SJSA1 (cell line): ENCODE measurements at regions not wholly inside any gene's neighbourhood (a gene's known extent, or its start where the extent isn't known, plus 50 kb on each side); places are given as distances from the start of the nearest gene placed in this dataset.

Experiments used
- DNase-seq, 2 experiments: peaks; one replicate each; pipeline ENCODE4 v3.0.0-alpha.2; 2015 to 2020; ENCODE audit warnings: low spot score in 2 of 2, low read depth in 1 of 2
- H3K27ac ChIP-seq: fragments of 250-450 bp; sonication (Bioruptor Pico); 2 replicates; pipeline ENCODE4 v1.5.1; 2020; ENCODE audit warnings: mild to moderate bottlenecking, moderate library complexity
- H3K27me3 ChIP-seq: fragments of 250-450 bp; sonication (Bioruptor Pico); replicated peaks from 2 replicates; pipeline ENCODE4 v1.5.1; 2020; ENCODE audit warnings: mild to moderate bottlenecking, moderate library complexity
- H3K36me3 ChIP-seq: fragments of 250-450 bp; sonication (Bioruptor Pico); 2 replicates; pipeline ENCODE4 v1.5.1; 2020; ENCODE audit warnings: mild to moderate bottlenecking
- H3K4me1 ChIP-seq: fragments of 250-450 bp; sonication (Bioruptor Pico); replicated peaks from 2 replicates; pipeline ENCODE4 v1.6.1; 2021; ENCODE audit warnings: mild to moderate bottlenecking
- H3K4me3 ChIP-seq: fragments of 250-450 bp; sonication (Bioruptor Pico); 2 replicates; pipeline ENCODE4 v1.5.1; 2020; ENCODE audit warnings: mild to moderate bottlenecking
- H3K9me3 ChIP-seq: fragments of 250-450 bp; sonication (Bioruptor Pico); replicated peaks from 2 replicates; pipeline ENCODE4 v1.5.1; 2020; ENCODE audit warnings: mild to moderate bottlenecking

DNA sequence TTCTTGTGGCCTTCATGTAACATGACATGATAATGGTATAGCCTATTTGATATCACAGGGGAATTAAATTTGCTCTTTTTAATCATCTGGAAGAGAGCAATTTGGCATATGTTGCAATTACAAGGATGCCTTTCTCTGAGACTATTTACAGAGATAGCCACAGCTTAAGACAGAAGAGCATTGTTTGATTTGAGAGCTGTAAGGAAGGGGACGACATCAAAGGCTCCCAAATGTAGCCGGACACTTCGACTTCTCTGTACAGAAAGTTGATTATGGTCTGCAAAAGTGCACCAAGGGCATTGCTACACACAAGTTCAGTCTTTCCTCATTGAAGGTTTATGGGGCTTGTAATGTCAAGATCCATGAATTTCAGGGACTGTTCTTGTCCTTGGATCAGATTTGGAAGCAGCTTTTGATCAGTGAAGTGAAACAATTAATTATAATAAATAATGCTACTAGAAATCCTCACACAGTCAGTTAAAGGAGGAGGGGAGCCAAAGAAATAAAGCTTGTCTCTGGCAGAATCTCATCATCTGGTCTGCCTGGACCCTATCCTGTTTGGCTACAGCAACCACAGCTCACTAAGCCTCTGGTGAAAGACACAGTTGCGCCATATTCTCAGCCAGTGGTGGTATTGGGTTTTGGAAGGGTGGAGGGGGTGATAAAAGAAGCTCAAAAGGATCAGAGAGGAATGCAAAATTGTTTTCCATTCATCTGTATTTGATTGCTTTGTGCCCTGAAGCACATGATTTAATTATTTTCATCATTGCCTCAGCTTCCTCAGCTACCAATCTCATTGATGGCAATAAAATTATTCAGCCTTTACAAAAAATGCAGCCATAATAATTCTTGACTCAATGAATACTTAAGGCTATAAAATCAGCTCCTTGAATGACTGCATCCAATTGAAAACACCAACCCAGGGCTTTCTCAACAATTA, 654.3 kb upstream of the LCORL start:
- Histone ChIP-seq H3K4me3 (no peak overlapping the region), H3K9me3 (no peaks in the 10 kb centered on the region), H3K27ac (no peak overlapping the region), H3K36me3 (no peaks in the 10 kb centered on the region), H3K27me3 (no peaks in the 10 kb centered on the region), H3K4me1 (no peaks in the 10 kb centered on the region)
- no peak for DNase-seq

DNA sequence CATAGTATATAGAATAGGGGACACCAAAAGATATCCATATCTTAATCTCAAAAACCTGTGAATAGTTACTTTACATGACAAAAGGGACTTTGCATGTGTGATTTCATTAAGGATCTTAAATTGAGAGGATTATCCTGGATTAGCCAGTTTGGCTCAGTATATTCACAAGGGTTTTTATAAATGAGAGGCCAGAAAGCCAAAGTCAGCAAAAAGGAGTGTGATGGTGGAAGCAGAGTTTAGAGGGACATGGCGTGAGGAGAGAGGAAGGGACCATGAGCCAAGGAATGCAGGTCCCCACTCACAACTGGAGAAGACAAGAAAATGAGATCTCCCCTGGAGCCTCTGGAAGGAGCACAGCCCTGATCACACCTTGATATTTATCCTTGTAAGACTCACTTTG, 648.5 kb upstream of the LCORL start:
- H3K4me1 ChIP-seq = no peaks in the 10 kb centered on the region
- no peaks in the 10 kb centered on the region for H3K36me3 ChIP-seq
- no peak for DNase-seq
- no peak overlapping the region for H3K27ac ChIP-seq
- H3K27me3 ChIP-seq = no peaks in the 10 kb centered on the region
- H3K9me3 ChIP-seq = no peaks in the 10 kb centered on the region
- no peak overlapping the region for H3K4me3 ChIP-seq

DNA sequence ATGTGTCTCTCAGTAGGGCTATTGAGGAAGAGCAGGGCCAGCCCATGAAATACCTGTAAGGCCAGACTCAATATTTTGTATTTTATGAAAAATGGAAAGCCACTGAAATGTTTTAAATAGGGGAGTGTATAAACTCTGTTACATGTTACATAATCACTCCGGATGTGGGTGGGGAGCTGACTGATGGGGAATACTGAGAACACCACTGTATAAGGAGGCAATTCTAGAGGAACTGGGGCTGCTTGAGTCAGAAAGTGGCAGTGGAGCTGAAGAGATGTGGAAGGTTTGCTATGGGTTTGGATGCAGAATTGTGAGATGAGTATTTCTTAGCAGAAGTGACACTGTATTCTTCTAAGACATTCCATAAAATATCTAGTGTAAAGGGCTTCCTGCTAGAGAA, 647.8 kb upstream of the LCORL start:
- H3K9me3 ChIP-seq = no peaks in the 10 kb centered on the region
- DNase-seq = no peak
- no peaks in the 10 kb centered on the region for H3K36me3 ChIP-seq

DNA sequence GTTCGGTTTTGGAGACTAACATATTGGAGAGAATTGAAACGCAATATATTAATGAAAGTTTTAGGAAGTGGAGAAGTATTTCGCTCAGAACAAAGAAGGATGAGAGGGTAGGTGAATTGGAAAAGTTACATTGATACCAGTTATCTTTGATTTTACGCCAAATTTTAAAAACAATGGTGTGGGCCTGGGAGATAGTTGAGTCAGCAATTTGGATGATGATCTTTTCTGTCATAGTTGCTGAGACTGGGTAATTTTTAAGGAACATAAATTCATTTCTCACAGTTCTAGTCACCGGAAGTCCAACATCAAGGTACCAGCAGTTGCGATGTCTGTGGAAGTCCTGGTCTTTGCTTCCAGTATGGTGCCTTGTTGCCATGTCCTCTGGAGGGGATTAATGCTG, 644.8 kb upstream of the LCORL start:
- H3K4me3 ChIP-seq = no peak overlapping the region
- peaks cover 4% of the 10 kb centered on the region for H3K9me3 ChIP-seq
- H3K27me3 ChIP-seq = no peaks in the 10 kb centered on the region
- no peaks in the 10 kb centered on the region for H3K4me1 ChIP-seq
- no peaks in the 10 kb centered on the region for H3K36me3 ChIP-seq
- DNase-seq = no peak
- no peak overlapping the region for H3K27ac ChIP-seq

More for the DNA sequence above, 647.8 kb upstream of the LCORL start:
- no peaks in the 10 kb centered on the region for H3K4me1 ChIP-seq
- no peak overlapping the region for H3K4me3 ChIP-seq
- no peaks in the 10 kb centered on the region for H3K27me3 ChIP-seq
- H3K27ac ChIP-seq = no peak overlapping the region

DNA sequence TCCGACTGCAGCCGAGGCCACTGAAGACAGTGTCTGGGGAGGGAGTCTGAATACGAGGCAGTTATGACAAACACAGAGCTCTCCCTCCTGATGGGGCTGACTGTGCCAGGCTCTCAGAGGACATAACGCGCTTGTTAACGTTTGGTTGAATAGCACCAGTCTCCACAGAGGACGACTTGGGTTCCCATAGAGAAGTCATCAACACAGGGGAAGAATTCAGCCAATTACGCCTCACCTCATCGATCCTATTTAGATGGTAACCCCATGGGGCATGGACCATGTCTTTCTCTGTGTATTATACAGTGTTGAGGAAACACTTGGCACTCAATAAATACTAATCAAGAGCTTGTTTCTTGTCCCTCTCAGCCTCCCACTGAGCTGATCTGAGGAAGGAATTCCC, 642.6 kb upstream of the LCORL start:
- no peak overlapping the region for H3K4me3 ChIP-seq
- H3K27ac ChIP-seq = no peak overlapping the region
- peaks cover 4% of the 10 kb centered on the region for H3K9me3 ChIP-seq
- no peaks in the 10 kb centered on the region for H3K4me1 ChIP-seq
- no peaks in the 10 kb centered on the region for H3K36me3 ChIP-seq
- DNase-seq = no peak
- H3K27me3 ChIP-seq = no peaks in the 10 kb centered on the region

DNA sequence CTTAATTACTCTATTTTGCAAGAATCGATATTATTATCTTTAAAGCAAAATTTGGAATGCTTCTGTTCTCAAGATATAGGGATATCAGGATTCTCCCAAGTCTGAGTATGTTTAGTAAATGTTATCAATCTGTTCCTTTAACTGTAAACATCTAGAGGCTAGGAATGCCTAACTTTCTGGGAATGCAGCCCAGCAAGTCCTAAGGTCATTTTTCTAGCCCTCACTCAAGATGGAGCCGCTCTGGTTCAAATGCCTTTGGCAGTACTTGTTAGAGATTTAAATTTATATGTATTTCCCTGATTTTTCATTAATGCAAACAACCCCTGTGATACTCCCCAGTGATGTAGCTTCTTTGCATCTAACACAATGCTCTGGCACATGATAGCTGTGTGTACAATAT, 623.8 kb upstream of the LCORL start:
- Histone ChIP-seq H3K4me1 (no peaks in the 10 kb centered on the region), H3K9me3 (peaks cover 9% of the 10 kb centered on the region; the same call in 1 of the 2 replicates), H3K27ac (no peak overlapping the region), H3K4me3 (no peak overlapping the region), H3K36me3 (no peaks in the 10 kb centered on the region), H3K27me3 (no peaks in the 10 kb centered on the region)
- no peak for DNase-seq

DNA sequence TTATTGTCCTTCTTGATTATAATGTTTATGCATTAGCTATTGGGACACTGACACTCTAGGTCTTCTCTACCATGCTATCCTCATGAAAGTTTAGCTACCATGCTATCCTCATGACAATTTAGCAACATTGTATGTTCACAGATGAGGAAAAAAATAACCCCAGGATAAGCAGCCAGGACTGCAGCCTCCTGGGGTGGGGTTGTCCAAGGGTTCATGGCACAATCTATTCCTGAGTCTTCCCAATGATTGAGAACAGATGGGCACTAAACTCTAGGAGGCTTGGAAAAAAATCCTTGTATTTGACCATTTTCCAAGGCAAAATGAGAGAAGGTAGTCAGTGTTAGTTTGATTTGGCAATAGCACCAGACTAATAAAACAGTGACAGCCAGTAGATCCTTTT, 619.8 kb upstream of the LCORL start:
- Histone ChIP-seq H3K36me3 (no peaks in the 10 kb centered on the region), H3K4me1 (no peaks in the 10 kb centered on the region), H3K27me3 (no peaks in the 10 kb centered on the region), H3K9me3 (peaks cover 3% of the 10 kb centered on the region; the same call in 1 of the 2 replicates), H3K4me3 (no peak overlapping the region), H3K27ac (no peak overlapping the region)
- no peak for DNase-seq

DNA sequence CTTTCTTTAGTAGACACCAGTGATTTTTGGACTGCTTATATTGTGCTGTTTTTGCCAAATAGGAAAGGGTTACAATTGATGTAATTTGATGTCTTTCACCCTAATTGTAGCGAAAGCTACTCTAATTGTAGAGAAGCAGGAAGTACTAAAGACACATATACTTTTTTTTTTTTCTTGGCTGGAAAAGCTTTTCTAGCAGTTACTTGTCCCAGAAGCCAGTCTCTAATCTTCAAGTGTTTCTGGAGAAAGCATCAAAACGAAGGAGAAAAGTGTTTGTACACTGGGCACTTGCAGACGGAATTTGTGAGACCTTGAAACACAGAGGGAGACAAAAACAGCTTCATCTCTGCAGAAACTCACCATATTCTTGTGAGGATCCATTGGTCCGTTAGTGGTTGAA, 616.5 kb upstream of the LCORL start:
- no peaks in the 10 kb centered on the region for H3K4me1 ChIP-seq
- peaks cover 3% of the 10 kb centered on the region; the same call in 1 of the 2 replicates for H3K9me3 ChIP-seq
- DNase-seq = no peak
- no peaks in the 10 kb centered on the region for H3K27me3 ChIP-seq
- H3K36me3 ChIP-seq = no peaks in the 10 kb centered on the region
- H3K4me3 ChIP-seq = no peak overlapping the region
- no peak overlapping the region for H3K27ac ChIP-seq

DNA sequence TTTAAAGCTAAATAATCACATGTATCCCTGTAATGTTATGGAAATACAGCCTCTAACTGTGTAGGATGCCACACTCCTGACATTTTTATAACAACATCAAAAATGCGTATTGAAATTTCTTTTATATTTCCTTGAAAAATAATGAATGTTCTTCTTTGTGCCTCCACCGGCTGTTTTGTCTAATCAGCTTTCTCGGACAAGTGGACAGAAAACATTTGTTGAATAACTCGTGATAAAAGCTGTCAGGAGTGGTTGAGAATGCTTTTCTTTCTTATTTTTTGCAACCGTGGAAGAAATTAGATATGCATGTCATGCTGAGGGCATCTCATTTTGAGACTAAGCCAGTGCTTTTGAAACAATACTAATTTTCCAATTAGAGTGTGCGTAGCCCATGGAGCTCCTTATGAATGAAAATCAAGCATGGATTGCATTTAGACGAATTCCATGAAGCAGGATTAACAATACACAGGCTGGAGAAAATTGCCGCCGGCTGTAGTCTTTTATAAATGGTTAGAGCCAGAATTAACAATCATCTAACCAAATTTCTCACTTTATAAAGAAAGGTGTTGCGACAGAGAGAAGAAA, 614.5 kb upstream of the LCORL start:
- no peak for DNase-seq
- no peak overlapping the region for H3K4me3 ChIP-seq
- H3K36me3 ChIP-seq = no peaks in the 10 kb centered on the region
- no peaks in the 10 kb centered on the region for H3K27me3 ChIP-seq
- peaks cover 3% of the 10 kb centered on the region; the same call in 1 of the 2 replicates for H3K9me3 ChIP-seq
- no peaks in the 10 kb centered on the region for H3K4me1 ChIP-seq
- no peak overlapping the region for H3K27ac ChIP-seq

DNA sequence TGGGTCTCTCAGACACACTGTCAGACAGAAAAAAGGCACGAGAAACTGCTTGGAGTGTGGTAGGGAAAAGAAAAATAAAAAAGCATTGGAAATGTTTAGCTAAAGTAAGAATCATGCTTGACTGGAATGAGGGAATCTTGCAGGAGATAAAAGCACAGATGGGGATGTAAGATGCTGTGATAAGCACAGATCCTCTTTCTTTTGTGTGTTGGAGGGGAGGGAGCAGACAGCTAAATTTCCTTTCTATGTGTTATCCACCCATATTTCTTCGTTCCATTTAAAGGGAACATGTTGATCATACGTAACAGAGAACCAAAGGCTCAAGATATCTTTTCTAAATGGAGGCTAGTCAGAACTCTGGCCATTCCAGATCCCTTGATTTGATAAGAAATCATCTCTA, 614.0 kb upstream of the LCORL start:
- Histone ChIP-seq H3K36me3 (no peaks in the 10 kb centered on the region), H3K27me3 (no peaks in the 10 kb centered on the region), H3K4me1 (no peaks in the 10 kb centered on the region), H3K4me3 (no peak overlapping the region), H3K9me3 (peaks cover under 1% of the 10 kb centered on the region; the same call in 1 of the 2 replicates), H3K27ac (no peak overlapping the region)
- no peak for DNase-seq

DNA sequence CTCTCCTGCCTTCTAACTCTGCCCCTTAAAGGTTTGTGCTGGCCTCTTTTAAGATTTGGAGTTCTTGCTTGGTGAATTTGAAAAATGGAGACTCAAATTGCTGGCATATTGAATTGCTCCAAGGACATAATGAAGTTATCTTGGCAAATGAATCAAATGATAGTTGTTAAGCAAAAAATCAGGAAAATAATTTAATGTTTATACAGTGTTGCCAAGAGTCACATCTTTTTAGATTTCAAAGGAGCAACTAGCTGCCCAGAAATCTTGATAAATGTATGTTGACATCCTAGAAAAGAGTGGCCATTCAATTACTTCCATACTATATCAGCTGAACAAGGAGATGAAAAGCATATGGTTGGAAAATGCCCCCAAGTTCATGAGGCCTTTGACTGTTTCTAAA, 610.0 kb upstream of the LCORL start:
- Histone ChIP-seq H3K4me3 (no peak overlapping the region), H3K4me1 (no peaks in the 10 kb centered on the region), H3K36me3 (no peaks in the 10 kb centered on the region), H3K27me3 (no peaks in the 10 kb centered on the region), H3K9me3 (peaks cover 3% of the 10 kb centered on the region; the same call in 1 of the 2 replicates), H3K27ac (no peak overlapping the region)
- no peak for DNase-seq

DNA sequence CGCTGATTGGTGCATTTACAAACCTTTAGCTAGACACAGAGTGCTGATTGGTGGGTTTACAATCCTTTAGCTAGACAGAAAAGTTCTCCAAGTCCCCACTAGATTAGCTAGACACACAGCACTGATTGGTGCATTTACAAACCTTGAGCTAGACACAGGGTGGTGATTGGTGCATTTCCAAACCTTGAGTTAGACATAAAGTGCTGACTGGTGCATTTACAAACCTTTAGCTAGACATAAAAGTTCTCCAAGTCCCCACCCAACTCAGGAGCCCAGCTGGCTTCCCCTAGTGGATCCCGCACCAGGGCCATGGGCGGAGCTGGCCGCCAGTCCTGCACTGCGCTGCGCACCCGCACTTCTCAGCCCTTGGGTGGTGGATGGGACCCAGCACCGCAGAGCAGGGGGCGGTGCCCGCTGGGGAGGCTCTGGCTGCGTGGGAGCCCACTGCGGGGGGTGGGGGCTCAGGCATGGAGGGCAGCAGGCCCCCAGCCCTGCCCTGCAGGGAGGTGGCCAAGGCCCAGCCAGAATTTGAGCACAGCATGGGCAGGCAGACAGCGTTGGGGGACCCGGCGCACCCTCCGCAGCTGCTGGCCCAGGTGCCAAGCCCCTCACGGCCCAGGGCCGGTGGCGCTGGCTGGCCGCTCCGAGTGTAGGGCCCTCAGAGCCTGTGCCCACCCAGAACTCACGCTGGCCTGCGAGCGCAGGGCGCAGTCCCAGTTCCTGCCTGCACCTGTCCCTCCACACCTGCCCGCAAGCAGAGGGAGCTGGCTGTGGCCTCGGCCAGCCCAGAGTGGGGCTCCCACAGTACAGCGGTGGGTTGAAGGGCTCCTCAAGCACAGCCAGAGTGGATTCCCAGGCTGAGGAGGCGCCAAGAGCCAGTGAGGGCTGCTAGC, 608.9 kb upstream of the LCORL start:
- Histone ChIP-seq H3K4me3 (no peak overlapping the region), H3K36me3 (no peaks in the 10 kb centered on the region), H3K9me3 (peaks cover 3% of the 10 kb centered on the region; the same call in 1 of the 2 replicates), H3K4me1 (no peaks in the 10 kb centered on the region), H3K27me3 (no peaks in the 10 kb centered on the region), H3K27ac (no peak overlapping the region)
- DNase-seq = no peak

DNA sequence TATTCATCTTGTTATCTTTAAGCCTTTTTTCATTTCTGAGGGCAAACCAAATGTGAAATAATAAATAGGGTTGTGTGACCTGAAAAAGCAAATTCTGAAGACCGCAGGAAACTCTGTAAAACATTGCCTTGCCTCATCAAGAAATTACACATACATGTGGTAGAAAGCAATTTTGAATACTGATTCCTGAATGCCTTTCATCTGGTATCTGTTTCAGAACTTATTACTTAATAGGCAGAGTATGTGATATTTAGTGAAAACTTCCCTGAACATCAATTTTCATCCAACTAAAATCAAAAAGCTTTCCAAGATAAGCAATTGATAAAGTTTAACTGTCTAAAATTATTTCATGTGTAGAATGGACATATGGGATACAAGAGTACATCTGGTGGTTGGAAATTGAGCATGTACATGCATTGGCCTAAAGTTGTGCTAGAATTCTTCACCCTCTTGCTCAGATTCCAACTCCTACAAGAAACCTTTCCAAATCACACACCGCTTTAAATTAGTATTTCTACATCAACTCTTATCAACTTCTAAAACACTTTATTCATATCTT, 606.0 kb upstream of the LCORL start:
- H3K27ac ChIP-seq = no peak overlapping the region
- peaks cover 3% of the 10 kb centered on the region; the same call in 1 of the 2 replicates for H3K9me3 ChIP-seq
- H3K4me3 ChIP-seq = no peak overlapping the region
- H3K36me3 ChIP-seq = no peaks in the 10 kb centered on the region
- DNase-seq = no peak
- H3K27me3 ChIP-seq = no peaks in the 10 kb centered on the region
- no peaks in the 10 kb centered on the region for H3K4me1 ChIP-seq
